COLO668 (cell line): ENCODE measurements at regions not wholly inside any gene's neighbourhood (a gene's known extent, or its start where the extent isn't known, plus 50 kb on each side); places are given as distances from the start of the nearest gene placed in this dataset.
"Not testable (repeated sequence)": the region's sequence is repeated elsewhere in the genome, so short reads cannot be mapped to it uniquely, and the experiment has no call there.

ENCODE experiments used
- DNase-seq: peaks from one replicate; lab custom pipeline; 2025; ENCODE audit not compliant: unreplicated experiment; lab: John Stamatoyannopoulos, UW

- DNase-seq: no peak
Measured at GRCh38 chr13:73327579-73327978, 268.8 kb downstream of the KLF5 start.

GRCh38 chr13:73325723-73326558, 267.1 kb downstream of the KLF5 start:
- no peak for DNase-seq

- no peak for DNase-seq
Measured at GRCh38 chr13:73324842-73325722, 266.3 kb downstream of the KLF5 start.

GRCh38 chr13:73323615-73324014, 264.8 kb downstream of the KLF5 start:
- DNase-seq: no peak

- no peak for DNase-seq
Measured at GRCh38 chr13:73321043-73321442, 262.2 kb downstream of the KLF5 start.

GRCh38 chr13:73317140-73317539, 258.3 kb downstream of the KLF5 start:
- DNase-seq: no peak

- no peak for DNase-seq
Measured at GRCh38 chr13:73310366-73310765, 251.6 kb downstream of the KLF5 start.

- no peak for DNase-seq
Measured at GRCh38 chr13:73307481-73307880, 248.7 kb downstream of the KLF5 start.

GRCh38 chr13:73306688-73307087, 247.9 kb downstream of the KLF5 start:
- DNase-seq: no peak

- no peak for DNase-seq
Measured at GRCh38 chr13:73304442-73304841, 245.6 kb downstream of the KLF5 start.

GRCh38 chr13:73303851-73304250, 245.0 kb downstream of the KLF5 start:
- no peak for DNase-seq

GRCh38 chr13:73301622-73302021, 242.8 kb downstream of the KLF5 start:
- not testable (repeated sequence) for DNase-seq

GRCh38 chr13:73300718-73301425, 242.1 kb downstream of the KLF5 start:
- DNase-seq: no peak

GRCh38 chr13:73299787-73300186, 241.0 kb downstream of the KLF5 start:
- no peak for DNase-seq

GRCh38 chr13:73293913-73294523, 235.2 kb downstream of the KLF5 start:
- no peak for DNase-seq

- DNase-seq: no peak
Measured at GRCh38 chr13:73292127-73292526, 233.3 kb downstream of the KLF5 start.

- no peak for DNase-seq
Measured at GRCh38 chr13:73290844-73291243, 232.0 kb downstream of the KLF5 start.

- no peak for DNase-seq
Measured at GRCh38 chr13:73288596-73288995, 229.8 kb downstream of the KLF5 start.

- DNase-seq: no peak
Measured at GRCh38 chr13:73287831-73288230, 229.0 kb downstream of the KLF5 start.

- DNase-seq: no peak
Measured at GRCh38 chr13:73286942-73287620, 228.3 kb downstream of the KLF5 start.
